HEK293 (cell line): ENCODE measurements at regions not wholly inside any gene's neighbourhood (a gene's known extent, or its start where the extent isn't known, plus 50 kb on each side); places are given as distances from the start of the nearest gene placed in this dataset.

Source experiments
- CTCF ChIA-PET: fragments of 350-600 bp; formaldehyde crosslinking; extraction: SDS; loops from one replicate; lab custom pipeline; 2021; ENCODE audit warnings: antibody characterized with exemption; lab: Yijun Ruan, JAX
- POLR2A ChIA-PET: fragments of 300-600 bp; formaldehyde crosslinking; extraction: SDS; loops from one replicate; lab custom pipeline; 2020; ENCODE audit warnings: antibody characterized with exemption, inconsistent platforms; lab: Yijun Ruan, JAX
- H3K27ac ChIP-seq: fragments of 200-500 bp; sonication (Bioruptor generic); 2 replicates; pipeline ENCODE4 v1.5.1; 2014; ENCODE audit warnings: low read depth, low read length, control low read depth, inconsistent platforms; ENCODE audit errors: extremely low read depth
- H3K36me3 ChIP-seq, 2 experiments: fragments of 200-500 bp in 1 of 2; sonication (Bioruptor generic) in 1 of 2; 1 replicate in 1 of 2; 2 replicates in 1 of 2; pipeline ENCODE4 v1.5.1; 2014 to 2017; ENCODE audit warnings: inconsistent platforms in 2 of 2, low read length in 2 of 2; ENCODE audit not compliant: control insufficient read depth in 2 of 2, insufficient read depth in 1 of 2
- H3K4me1 ChIP-seq: fragments of 200-500 bp; sonication (Bioruptor generic); 2 replicates; pipeline ENCODE4 v1.5.1; 2014; ENCODE audit warnings: mild to moderate bottlenecking, low read length, inconsistent platforms; ENCODE audit not compliant: control insufficient read depth, insufficient read depth
- H3K4me3 ChIP-seq: 2 replicates; pipeline ENCODE4 v1.5.1; 2011; ENCODE audit warnings: low read depth, mild to moderate bottlenecking, control low read depth, low read length, moderate library complexity
- H3K9me3 ChIP-seq: fragments of 200-500 bp; sonication (Bioruptor generic); 2 replicates; pipeline ENCODE4 v1.5.1; 2014; ENCODE audit warnings: low read depth, low read length, inconsistent platforms; ENCODE audit not compliant: control insufficient read depth, insufficient read depth
- BCL11A ChIP-seq: fragments of 450-650 bp; formaldehyde crosslinking; IDR thresholded peaks from 2 replicates; pipeline ENCODE4 v1.5.1; 2016; ENCODE audit warnings: low read depth, missing biosample characterization, missing genetic modification characterization
- BCL6B ChIP-seq: fragments of 450-650 bp; formaldehyde crosslinking; IDR thresholded peaks from 2 replicates; pipeline ENCODE4 v1.5.1; 2017; ENCODE audit warnings: missing biosample characterization, missing genetic modification characterization
- FEZF1 ChIP-seq: fragments of 450-650 bp; formaldehyde crosslinking; IDR thresholded peaks from 2 replicates; pipeline ENCODE4 v1.5.1; 2016; ENCODE audit warnings: missing biosample characterization, missing genetic modification characterization
- GFI1B ChIP-seq: fragments of 450-650 bp; formaldehyde crosslinking; IDR thresholded peaks from 2 replicates; pipeline ENCODE4 v1.5.1; 2016; ENCODE audit warnings: missing biosample characterization, missing genetic modification characterization
- KLF10 ChIP-seq: fragments of 450-650 bp; IDR thresholded peaks from 2 replicates; pipeline ENCODE4 v1.5.1; 2018; ENCODE audit warnings: missing biosample characterization, mild to moderate bottlenecking, missing genetic modification characterization
- KLF8 ChIP-seq: fragments of 450-650 bp; formaldehyde crosslinking; IDR thresholded peaks from 2 replicates; pipeline ENCODE4 v1.5.1; 2016; ENCODE audit warnings: missing biosample characterization, missing genetic modification characterization
- MEIS1 ChIP-seq: sonication (generic); formaldehyde crosslinking; IDR thresholded peaks from 2 replicates; pipeline ENCODE4 v1.8.1; 2022; ENCODE audit warnings: missing genetic modification reagents, mild to moderate bottlenecking, borderline replicate concordance
- SCRT1 ChIP-seq: fragments of 450-650 bp; formaldehyde crosslinking; IDR thresholded peaks from 2 replicates; pipeline ENCODE4 v1.5.1; 2016; ENCODE audit warnings: missing biosample characterization, missing genetic modification characterization, borderline replicate concordance
- TRIM28 ChIP-seq: IDR thresholded peaks from 2 replicates; pipeline ENCODE4 v1.6.1; 2011; ENCODE audit warnings: low read length, control low read depth, borderline replicate concordance
- ZBTB11 ChIP-seq: fragments of 450-650 bp; formaldehyde crosslinking; conservative IDR thresholded peaks from 2 replicates; pipeline ENCODE4 v1.5.1; 2016; ENCODE audit warnings: low read depth, missing biosample characterization, missing genetic modification characterization
- ZBTB48 ChIP-seq: fragments of 450-650 bp; formaldehyde crosslinking; IDR thresholded peaks from 2 replicates; pipeline ENCODE4 v1.5.1; 2016; ENCODE audit warnings: missing biosample characterization, missing genetic modification characterization
- ZFHX2 ChIP-seq: fragments of 450-650 bp; formaldehyde crosslinking; conservative IDR thresholded peaks from 2 replicates; pipeline ENCODE4 v1.5.1; 2016; ENCODE audit warnings: missing biosample characterization, missing genetic modification characterization
- ZFP37 ChIP-seq: fragments of 450-650 bp; formaldehyde crosslinking; IDR thresholded peaks from 2 replicates; pipeline ENCODE4 v1.5.1; 2016; ENCODE audit warnings: missing biosample characterization, missing genetic modification characterization
- ZNF121 ChIP-seq: fragments of 450-650 bp; formaldehyde crosslinking; IDR thresholded peaks from 2 replicates; pipeline ENCODE4 v1.5.1; 2016; ENCODE audit warnings: missing biosample characterization, missing genetic modification characterization
- ZNF169 ChIP-seq: fragments of 450-650 bp; formaldehyde crosslinking; IDR thresholded peaks from 2 replicates; pipeline ENCODE4 v1.5.1; 2016; ENCODE audit warnings: missing biosample characterization, missing genetic modification characterization
- ZNF174 ChIP-seq: fragments of 450-650 bp; formaldehyde crosslinking; IDR thresholded peaks from 2 replicates; pipeline ENCODE4 v1.5.0; 2017; ENCODE audit warnings: missing biosample characterization, mild to moderate bottlenecking, missing genetic modification characterization
- ZNF223 ChIP-seq: fragments of 450-650 bp; formaldehyde crosslinking; IDR thresholded peaks from 2 replicates; pipeline ENCODE4 v1.5.1; 2016; ENCODE audit warnings: missing biosample characterization, missing genetic modification characterization
- ZNF280C ChIP-seq: fragments of 450-650 bp; formaldehyde crosslinking; IDR thresholded peaks from 2 replicates; pipeline ENCODE4 v1.5.1; 2016; ENCODE audit warnings: missing biosample characterization, missing genetic modification characterization
- ZNF280D ChIP-seq: fragments of 450-650 bp; formaldehyde crosslinking; IDR thresholded peaks from 2 replicates; pipeline ENCODE4 v1.5.1; 2016; ENCODE audit warnings: missing biosample characterization, missing genetic modification characterization
- ZNF335 ChIP-seq: fragments of 450-650 bp; formaldehyde crosslinking; conservative IDR thresholded peaks from 2 replicates; pipeline ENCODE4 v1.5.1; 2016; ENCODE audit warnings: missing biosample characterization, missing genetic modification characterization
- ZNF341 ChIP-seq: fragments of 450-650 bp; formaldehyde crosslinking; IDR thresholded peaks from 2 replicates; pipeline ENCODE4; 2016; ENCODE audit warnings: low read depth, missing biosample characterization, missing genetic modification characterization
- ZNF426 ChIP-seq: fragments of 450-650 bp; formaldehyde crosslinking; IDR thresholded peaks from 2 replicates; pipeline ENCODE4 v1.5.1; 2017; ENCODE audit warnings: missing biosample characterization, missing genetic modification characterization, mild to moderate bottlenecking, inconsistent platforms, moderate library complexity
- ZNF48 ChIP-seq: fragments of 450-650 bp; formaldehyde crosslinking; IDR thresholded peaks from 2 replicates; pipeline ENCODE4 v1.5.1; 2016; ENCODE audit warnings: missing biosample characterization, missing genetic modification characterization
- ZNF514 ChIP-seq: fragments of 450-650 bp; formaldehyde crosslinking; IDR thresholded peaks from 2 replicates; pipeline ENCODE4 v1.5.1; 2016; ENCODE audit warnings: missing biosample characterization, missing genetic modification characterization
- ZNF626 ChIP-seq: fragments of 450-650 bp; sonication (Bioruptor Pico); formaldehyde crosslinking; IDR thresholded peaks from 2 replicates; pipeline ENCODE4 v1.5.1; 2018; ENCODE audit warnings: missing biosample characterization, missing genetic modification characterization, inconsistent platforms
- ZNF701 ChIP-seq: fragments of 450-650 bp; formaldehyde crosslinking; IDR thresholded peaks from 2 replicates; pipeline ENCODE4 v1.5.1; 2016; ENCODE audit warnings: missing biosample characterization, missing genetic modification characterization
- ZNF704 ChIP-seq: fragments of 450-650 bp; formaldehyde crosslinking; IDR thresholded peaks from 2 replicates; pipeline ENCODE4 v1.5.1; 2016; ENCODE audit warnings: missing biosample characterization, missing genetic modification characterization
- ZNF791 ChIP-seq: fragments of 450-650 bp; formaldehyde crosslinking; IDR thresholded peaks from 2 replicates; pipeline ENCODE4 v1.5.1; 2016; ENCODE audit warnings: missing biosample characterization, missing genetic modification characterization
- ZNF837 ChIP-seq: fragments of 450-650 bp; formaldehyde crosslinking; IDR thresholded peaks from 2 replicates; pipeline ENCODE4 v1.5.1; 2016; ENCODE audit warnings: missing biosample characterization, missing genetic modification characterization

GRCh38 chr6:5866547-5867051 lies 140.1 kb downstream of the NRN1 start:
- Histone ChIP-seq H3K9me3 (no peaks in the 10 kb centered on the region; the same call in 1 of the 2 replicates), H3K36me3 (no peaks in the 10 kb centered on the region), H3K27ac (no peak overlapping the region), H3K4me1 (peaks cover 5% of the 10 kb centered on the region; the same call in 1 of the 2 replicates), H3K4me3 (peak overlapping the region; percentile 1; the same call in 1 of the 2 replicates)
- POLR2A ChIA-PET, result no interaction called here
- CTCF ChIA-PET, result no interaction called here
- TF ChIP-seq ZNF514 (tag by site-specific recombination) (no peak), ZNF174 (no peak), SCRT1 (no peak), ZFP37 (tag by site-specific recombination) (no peak), ZNF223 (no peak), ZNF280C (no peak), KLF10 (tag by site-specific recombination) (no peak), MEIS1 (CRISPR knock-in tag) (0 out of 2 replicates have a peak, but pooled peaks have one; percentile 20), KLF8 (no peak), ZNF704 (tag by site-specific recombination) (no peak), ZNF48 (tag by site-specific recombination) (no peak), ZNF701 (tag by site-specific recombination) (no peak), ZBTB11 (tag by site-specific recombination) (no peak), ZNF169 (tag by site-specific recombination) (no peak), ZNF280D (tag by site-specific recombination) (no peak), ZBTB48 (tag by site-specific recombination) (no peak), ZNF837 (tag by site-specific recombination) (no peak), ZNF121 (no peak), GFI1B (tag by site-specific recombination) (0 out of 2 replicates have a peak, but pooled peaks have one; percentile 19), ZFHX2 (tag by site-specific recombination) (0 out of 2 replicates have a peak, but pooled peaks have one; percentile 7), ZNF335 (tag by site-specific recombination) (no peak), FEZF1 (tag by site-specific recombination) (0 out of 2 replicates have a peak, but pooled peaks have one; percentile 27), TRIM28 (peak; percentile 69; the same call in 1 of the 2 replicates), ZNF791 (tag by site-specific recombination) (no peak), ZNF341 (tag by site-specific recombination) (no peak), BCL11A (tag by site-specific recombination) (no peak), ZNF426 (no peak), BCL6B (tag by site-specific recombination) (no peak), ZNF626 (tag by site-specific recombination) (no peak)
